ENCODE measurements at regions not wholly inside any gene's neighbourhood (a gene's known extent, or its start where the extent isn't known, plus 50 kb on each side); places are given as distances from the start of the nearest gene placed in this dataset.

GRCh38 chr2:7665880-7666279 is 748.7 kb downstream of the RNF144A start:
- Histone ChIP-seq H3K9me3 (ENCODE audit: control insufficient read depth, low read length) (no peaks in the 10 kb centered on the region), H3K36me3 (ENCODE audit: control insufficient read depth, insufficient read depth, low read length) (no peaks in the 10 kb centered on the region), H3K4me3 (ENCODE audit: insufficient read depth, low read depth, low read length, poor library complexity, severe bottlenecking) (no peak overlapping the region), H3K4me1 (ENCODE audit: control insufficient read depth, insufficient read depth, low read length, poor library complexity, severe bottlenecking) (no peaks in the 10 kb centered on the region), H3K27me3 (replicated peaks; ENCODE audit: control insufficient read depth, insufficient read depth, low read length, poor library complexity, severe bottlenecking) (no peaks in the 10 kb centered on the region), H3K27ac (ENCODE audit: insufficient read depth, low read length, poor library complexity, severe bottlenecking) (no peak overlapping the region)
- no peak for DNase-seq

- Histone ChIP-seq H3K27ac (ENCODE audit: insufficient read depth, low read length, poor library complexity, severe bottlenecking) (no peak overlapping the region), H3K4me1 (ENCODE audit: control insufficient read depth, insufficient read depth, low read length, poor library complexity, severe bottlenecking) (no peaks in the 10 kb centered on the region), H3K27me3 (replicated peaks; ENCODE audit: control insufficient read depth, insufficient read depth, low read length, poor library complexity, severe bottlenecking) (no peaks in the 10 kb centered on the region), H3K36me3 (ENCODE audit: control insufficient read depth, insufficient read depth, low read length) (no peaks in the 10 kb centered on the region), H3K4me3 (ENCODE audit: insufficient read depth, low read depth, low read length, poor library complexity, severe bottlenecking) (no peak overlapping the region), H3K9me3 (ENCODE audit: control insufficient read depth, low read length) (no peaks in the 10 kb centered on the region)
- no peak for DNase-seq
These were observed 749.5 kb downstream of the RNF144A start for GRCh38 chr2:7666596-7667259.

GRCh38 chr2:7667260-7667757 is 750.1 kb downstream of the RNF144A start:
- no peaks in the 10 kb centered on the region for H3K9me3 ChIP-seq (ENCODE audit: control insufficient read depth, low read length)
- no peak for DNase-seq
- no peaks in the 10 kb centered on the region for H3K27me3 ChIP-seq (replicated peaks; ENCODE audit: control insufficient read depth, insufficient read depth, low read length, poor library complexity, severe bottlenecking)
- H3K27ac ChIP-seq (ENCODE audit: insufficient read depth, low read length, poor library complexity, severe bottlenecking): no peak overlapping the region
- no peak overlapping the region for H3K4me3 ChIP-seq (ENCODE audit: insufficient read depth, low read depth, low read length, poor library complexity, severe bottlenecking)
- H3K36me3 ChIP-seq (ENCODE audit: control insufficient read depth, insufficient read depth, low read length): no peaks in the 10 kb centered on the region
- no peaks in the 10 kb centered on the region for H3K4me1 ChIP-seq (ENCODE audit: control insufficient read depth, insufficient read depth, low read length, poor library complexity, severe bottlenecking)

- Histone ChIP-seq H3K4me1 (ENCODE audit: control insufficient read depth, insufficient read depth, low read length, poor library complexity, severe bottlenecking) (no peaks in the 10 kb centered on the region), H3K27me3 (replicated peaks; ENCODE audit: control insufficient read depth, insufficient read depth, low read length, poor library complexity, severe bottlenecking) (no peaks in the 10 kb centered on the region), H3K27ac (ENCODE audit: insufficient read depth, low read length, poor library complexity, severe bottlenecking) (no peak overlapping the region), H3K9me3 (ENCODE audit: control insufficient read depth, low read length) (no peaks in the 10 kb centered on the region), H3K36me3 (ENCODE audit: control insufficient read depth, insufficient read depth, low read length) (no peaks in the 10 kb centered on the region), H3K4me3 (ENCODE audit: insufficient read depth, low read depth, low read length, poor library complexity, severe bottlenecking) (no peak overlapping the region)
- DNase-seq: no peak
These were observed 753.9 kb downstream of the RNF144A start for GRCh38 chr2:7670905-7671641.

- Histone ChIP-seq H3K27me3 (replicated peaks; ENCODE audit: control insufficient read depth, insufficient read depth, low read length, poor library complexity, severe bottlenecking) (no peaks in the 10 kb centered on the region), H3K36me3 (ENCODE audit: control insufficient read depth, insufficient read depth, low read length) (no peaks in the 10 kb centered on the region), H3K4me1 (ENCODE audit: control insufficient read depth, insufficient read depth, low read length, poor library complexity, severe bottlenecking) (no peaks in the 10 kb centered on the region), H3K4me3 (ENCODE audit: insufficient read depth, low read depth, low read length, poor library complexity, severe bottlenecking) (no peak overlapping the region), H3K27ac (ENCODE audit: insufficient read depth, low read length, poor library complexity, severe bottlenecking) (no peak overlapping the region), H3K9me3 (ENCODE audit: control insufficient read depth, low read length) (no peaks in the 10 kb centered on the region)
- DNase-seq: peak in 2 of 3 donors; percentile 9 to 13
These were observed 754.9 kb downstream of the RNF144A start for GRCh38 chr2:7672027-7672684.

GRCh38 chr2:7672685-7673071 is 755.5 kb downstream of the RNF144A start:
- H3K36me3 ChIP-seq (ENCODE audit: control insufficient read depth, insufficient read depth, low read length): no peaks in the 10 kb centered on the region
- no peaks in the 10 kb centered on the region for H3K27me3 ChIP-seq (replicated peaks; ENCODE audit: control insufficient read depth, insufficient read depth, low read length, poor library complexity, severe bottlenecking)
- no peak overlapping the region for H3K27ac ChIP-seq (ENCODE audit: insufficient read depth, low read length, poor library complexity, severe bottlenecking)
- H3K4me1 ChIP-seq (ENCODE audit: control insufficient read depth, insufficient read depth, low read length, poor library complexity, severe bottlenecking): no peaks in the 10 kb centered on the region
- DNase-seq: no peak
- H3K9me3 ChIP-seq (ENCODE audit: control insufficient read depth, low read length): no peaks in the 10 kb centered on the region
- no peak overlapping the region for H3K4me3 ChIP-seq (ENCODE audit: insufficient read depth, low read depth, low read length, poor library complexity, severe bottlenecking)

GRCh38 chr2:7673101-7673500 is 755.9 kb downstream of the RNF144A start:
- Histone ChIP-seq H3K27me3 (replicated peaks; ENCODE audit: control insufficient read depth, insufficient read depth, low read length, poor library complexity, severe bottlenecking) (no peaks in the 10 kb centered on the region), H3K9me3 (ENCODE audit: control insufficient read depth, low read length) (no peaks in the 10 kb centered on the region), H3K36me3 (ENCODE audit: control insufficient read depth, insufficient read depth, low read length) (no peaks in the 10 kb centered on the region), H3K27ac (ENCODE audit: insufficient read depth, low read length, poor library complexity, severe bottlenecking) (no peak overlapping the region), H3K4me1 (ENCODE audit: control insufficient read depth, insufficient read depth, low read length, poor library complexity, severe bottlenecking) (no peaks in the 10 kb centered on the region), H3K4me3 (ENCODE audit: insufficient read depth, low read depth, low read length, poor library complexity, severe bottlenecking) (no peak overlapping the region)
- no peak for DNase-seq

GRCh38 chr2:7673853-7674252 is 756.6 kb downstream of the RNF144A start:
- DNase-seq: no peak
- Histone ChIP-seq H3K9me3 (ENCODE audit: control insufficient read depth, low read length) (no peaks in the 10 kb centered on the region), H3K4me3 (ENCODE audit: insufficient read depth, low read depth, low read length, poor library complexity, severe bottlenecking) (no peak overlapping the region), H3K36me3 (ENCODE audit: control insufficient read depth, insufficient read depth, low read length) (no peaks in the 10 kb centered on the region), H3K27ac (ENCODE audit: insufficient read depth, low read length, poor library complexity, severe bottlenecking) (no peak overlapping the region), H3K27me3 (replicated peaks; ENCODE audit: control insufficient read depth, insufficient read depth, low read length, poor library complexity, severe bottlenecking) (no peaks in the 10 kb centered on the region), H3K4me1 (ENCODE audit: control insufficient read depth, insufficient read depth, low read length, poor library complexity, severe bottlenecking) (no peaks in the 10 kb centered on the region)

GRCh38 chr2:7674606-7675005 is 757.4 kb downstream of the RNF144A start:
- Histone ChIP-seq H3K4me1 (ENCODE audit: control insufficient read depth, insufficient read depth, low read length, poor library complexity, severe bottlenecking) (no peaks in the 10 kb centered on the region), H3K27ac (ENCODE audit: insufficient read depth, low read length, poor library complexity, severe bottlenecking) (no peak overlapping the region), H3K4me3 (ENCODE audit: insufficient read depth, low read depth, low read length, poor library complexity, severe bottlenecking) (no peak overlapping the region), H3K27me3 (replicated peaks; ENCODE audit: control insufficient read depth, insufficient read depth, low read length, poor library complexity, severe bottlenecking) (no peaks in the 10 kb centered on the region), H3K36me3 (ENCODE audit: control insufficient read depth, insufficient read depth, low read length) (no peaks in the 10 kb centered on the region), H3K9me3 (ENCODE audit: control insufficient read depth, low read length) (no peaks in the 10 kb centered on the region)
- no peak for DNase-seq

- Histone ChIP-seq H3K9me3 (ENCODE audit: control insufficient read depth, low read length) (no peaks in the 10 kb centered on the region), H3K4me1 (ENCODE audit: control insufficient read depth, insufficient read depth, low read length, poor library complexity, severe bottlenecking) (no peaks in the 10 kb centered on the region), H3K4me3 (ENCODE audit: insufficient read depth, low read depth, low read length, poor library complexity, severe bottlenecking) (no peak overlapping the region), H3K27me3 (replicated peaks; ENCODE audit: control insufficient read depth, insufficient read depth, low read length, poor library complexity, severe bottlenecking) (no peaks in the 10 kb centered on the region), H3K27ac (ENCODE audit: insufficient read depth, low read length, poor library complexity, severe bottlenecking) (no peak overlapping the region), H3K36me3 (ENCODE audit: control insufficient read depth, insufficient read depth, low read length) (no peaks in the 10 kb centered on the region)
- no peak for DNase-seq
These were observed 759.5 kb downstream of the RNF144A start for GRCh38 chr2:7676714-7677113.

Data from effector memory CD4-positive, alpha-beta T cell (primary cell).